ENCODE measurements at regions not wholly inside any gene's neighbourhood (a gene's known extent, or its start where the extent isn't known, plus 50 kb on each side); places are given as distances from the start of the nearest gene placed in this dataset.
A peak's percentile ranks its signal among the peaks of the same experiment; 100 is the strongest.

GRCh38 chr20:6657904-6658303, 109.6 kb upstream of the BMP2 start:
- no peak for TF ChIP-seq EZH2 (IDR thresholded peaks at IDR 0.05; ENCODE audit: insufficient read depth, low read length)
- no peak for TF ChIP-seq CTCF (IDR thresholded peaks at IDR 0.05; ENCODE audit: insufficient read depth, low read depth, low read length)
- no peaks in the 10 kb centered on the region for H4K20me1 ChIP-seq (ENCODE audit: insufficient read depth, low read length)
- no peak overlapping the region for H2AFZ ChIP-seq (ENCODE audit: low read depth, low read length)
- no peaks in the 10 kb centered on the region for H3K36me3 ChIP-seq (ENCODE audit: insufficient read depth, low read length)
- no peak for FAIRE-seq
- DNase-seq (ENCODE audit: low read depth) = no peak
- no peaks in the 10 kb centered on the region for H3K4me1 ChIP-seq (ENCODE audit: insufficient read depth, low read length)
- H3K79me2 ChIP-seq (ENCODE audit: insufficient read depth, low read length) = no peaks in the 10 kb centered on the region
- H3K4me3 ChIP-seq (ENCODE audit: insufficient read depth, low read depth, low read length) = no peak overlapping the region
- no peaks in the 10 kb centered on the region for H3K9me3 ChIP-seq (ENCODE audit: insufficient read depth, low read depth, low read length)
- no peaks in the 10 kb centered on the region for H3K27me3 ChIP-seq (ENCODE audit: insufficient read depth, low read length)
- Mint-ChIP-seq H3K4me3 (ENCODE audit: unreplicated experiment) (no peak overlapping the region), H3K36me3 (ENCODE audit: low read depth, unreplicated experiment) (no peaks in the 10 kb centered on the region), H3K27me3 (ENCODE audit: low read depth, unreplicated experiment) (peaks cover 2% of the 10 kb centered on the region), H3K27ac (ENCODE audit: unreplicated experiment) (no peak overlapping the region), H3K4me1 (ENCODE audit: low read depth, unreplicated experiment) (peaks cover 17% of the 10 kb centered on the region), H3K9me3 (ENCODE audit: unreplicated experiment) (peaks cover 5% of the 10 kb centered on the region)
- H3K4me2 ChIP-seq (ENCODE audit: low read length) = no peak overlapping the region
- H3K27ac ChIP-seq (ENCODE audit: low read depth, low read length) = no peak overlapping the region
- no peak overlapping the region for H3K9ac ChIP-seq (ENCODE audit: low read length)

GRCh38 chr20:6657111-6657510, 110.4 kb upstream of the BMP2 start:
- FAIRE-seq = no peak
- H3K36me3 ChIP-seq (ENCODE audit: insufficient read depth, low read length) = no peaks in the 10 kb centered on the region
- H3K27ac ChIP-seq (ENCODE audit: low read depth, low read length) = no peak overlapping the region
- Mint-ChIP-seq H3K4me3 (ENCODE audit: unreplicated experiment) (no peak overlapping the region), H3K27ac (ENCODE audit: unreplicated experiment) (no peak overlapping the region), H3K27me3 (ENCODE audit: low read depth, unreplicated experiment) (peaks cover 2% of the 10 kb centered on the region), H3K9me3 (ENCODE audit: unreplicated experiment) (peaks cover 5% of the 10 kb centered on the region), H3K4me1 (ENCODE audit: low read depth, unreplicated experiment) (peaks cover 14% of the 10 kb centered on the region), H3K36me3 (ENCODE audit: low read depth, unreplicated experiment) (no peaks in the 10 kb centered on the region)
- no peak overlapping the region for H2AFZ ChIP-seq (ENCODE audit: low read depth, low read length)
- no peak overlapping the region for H3K9ac ChIP-seq (ENCODE audit: low read length)
- no peak overlapping the region for H3K4me2 ChIP-seq (ENCODE audit: low read length)
- H3K9me3 ChIP-seq (ENCODE audit: insufficient read depth, low read depth, low read length) = no peaks in the 10 kb centered on the region
- H4K20me1 ChIP-seq (ENCODE audit: insufficient read depth, low read length) = no peaks in the 10 kb centered on the region
- H3K27me3 ChIP-seq (ENCODE audit: insufficient read depth, low read length) = no peaks in the 10 kb centered on the region
- DNase-seq (ENCODE audit: low read depth) = no peak
- no peaks in the 10 kb centered on the region for H3K4me1 ChIP-seq (ENCODE audit: insufficient read depth, low read length)
- TF ChIP-seq CTCF (IDR thresholded peaks at IDR 0.05; ENCODE audit: insufficient read depth, low read depth, low read length) = no peak
- no peak for TF ChIP-seq EZH2 (IDR thresholded peaks at IDR 0.05; ENCODE audit: insufficient read depth, low read length)
- H3K4me3 ChIP-seq (ENCODE audit: insufficient read depth, low read depth, low read length) = no peak overlapping the region
- H3K79me2 ChIP-seq (ENCODE audit: insufficient read depth, low read length) = no peaks in the 10 kb centered on the region

- peak overlapping the region; percentile 97 for H3K27ac Mint-ChIP-seq (ENCODE audit: unreplicated experiment)
- no peak overlapping the region for H3K9ac ChIP-seq (ENCODE audit: low read length)
- no peak overlapping the region for H3K4me2 ChIP-seq (ENCODE audit: low read length)
- no peaks in the 10 kb centered on the region for H3K4me1 ChIP-seq (ENCODE audit: insufficient read depth, low read length)
- no peaks in the 10 kb centered on the region for H3K9me3 ChIP-seq (ENCODE audit: insufficient read depth, low read depth, low read length)
- H3K27me3 Mint-ChIP-seq (ENCODE audit: low read depth, unreplicated experiment) = peaks cover 2% of the 10 kb centered on the region
- H4K20me1 ChIP-seq (ENCODE audit: insufficient read depth, low read length) = no peaks in the 10 kb centered on the region
- H3K4me3 Mint-ChIP-seq (ENCODE audit: unreplicated experiment) = no peak overlapping the region
- H3K79me2 ChIP-seq (ENCODE audit: insufficient read depth, low read length) = no peaks in the 10 kb centered on the region
- DNase-seq (ENCODE audit: low read depth) (no peak), FAIRE-seq (no peak)
- H2AFZ ChIP-seq (ENCODE audit: low read depth, low read length) = no peak overlapping the region
- no peak overlapping the region for H3K27ac ChIP-seq (ENCODE audit: low read depth, low read length)
- H3K4me1 Mint-ChIP-seq (ENCODE audit: low read depth, unreplicated experiment) = peaks cover 21% of the 10 kb centered on the region
- no peaks in the 10 kb centered on the region for H3K36me3 ChIP-seq (ENCODE audit: insufficient read depth, low read length)
- H3K36me3 Mint-ChIP-seq (ENCODE audit: low read depth, unreplicated experiment) = no peaks in the 10 kb centered on the region
- no peaks in the 10 kb centered on the region for H3K27me3 ChIP-seq (ENCODE audit: insufficient read depth, low read length)
- TF ChIP-seq EZH2 (IDR thresholded peaks at IDR 0.05; ENCODE audit: insufficient read depth, low read length) = no peak
- TF ChIP-seq CTCF (IDR thresholded peaks at IDR 0.05; ENCODE audit: insufficient read depth, low read depth, low read length) = no peak
- no peaks in the 10 kb centered on the region for H3K9me3 Mint-ChIP-seq (ENCODE audit: unreplicated experiment)
- no peak overlapping the region for H3K4me3 ChIP-seq (ENCODE audit: insufficient read depth, low read depth, low read length)
These were observed 112.8 kb upstream of the BMP2 start for GRCh38 chr20:6654513-6655252.

Measured in astrocyte (in vitro differentiated cells and primary cell).